HepG2 (cell line): ENCODE measurements at regions not wholly inside any gene's neighbourhood (a gene's known extent, or its start where the extent isn't known, plus 50 kb on each side); places are given as distances from the start of the nearest gene placed in this dataset.

Experiments used
- ATAC-seq: fragments of 200-7000 bp; cut with Tn5 transposase; 3 replicates; pipeline ENCODE4 v1.9.1; 2020; ENCODE audit warnings: mild to moderate bottlenecking, moderate library complexity
- BruUV-seq: library from RNA; stranded (reverse); fragments of 400-500 nt; replicated peaks from 2 replicates; lab custom pipeline; 2021; lab: Mats Ljungman, UMichigan
- CTCF ChIA-PET: fragments of 300-600 bp; formaldehyde crosslinking; extraction: SDS; loops from one replicate; lab custom pipeline; 2021; ENCODE audit warnings: low total read pairs, inconsistent platforms, low intra/inter-chr PET ratio; lab: Yijun Ruan, JAX
- POLR2A ChIA-PET: fragments of 350-600 bp; sonication (Branson Sonifier 250); formaldehyde crosslinking; loops from one replicate; lab custom pipeline; 2020; ENCODE audit warnings: antibody characterized with exemption, inconsistent platforms; lab: Yijun Ruan, JAX
- DNase-seq: peaks from one replicate; pipeline ENCODE4 v3.0.0-alpha.2; 2015; ENCODE audit warnings: low spot score
- FAIRE-seq: peaks from 3 replicates; lab custom pipeline; 2011; peaks lifted over from hg19 to GRCh38; lab: Jason Lieb, UNC
- H2AFZ ChIP-seq: one replicate; pipeline ENCODE4 v1.6.1; 2011; ENCODE audit warnings: low read length, inconsistent platforms
- H3K27ac ChIP-seq: fragments of 300-600 bp; 3 replicates; pipeline ENCODE4 v1.8.0; 2011; ENCODE audit warnings: mixed run types, mild to moderate bottlenecking, mixed read lengths, low read length, inconsistent platforms; ENCODE audit not compliant: insufficient read depth; ENCODE audit errors: extremely low read length
- H3K27me3 ChIP-seq, 2 experiments: fragments of 200-600 bp in 1 of 2; 2 replicates in 1 of 2; 3 replicates in 1 of 2; pipeline versions ENCODE4 v1.6.0 to v1.8.0; 2011; ENCODE audit warnings: low read length in 2 of 2, mild to moderate bottlenecking in 2 of 2, moderate library complexity in 2 of 2, inconsistent platforms in 1 of 2; ENCODE audit not compliant: insufficient read depth in 2 of 2, control insufficient read depth in 1 of 2
- H3K36me3 ChIP-seq, 2 experiments: fragments of 200-600 bp in 1 of 2; replicated peaks in 1 of 2; 2 replicates in 1 of 2; 3 replicates in 1 of 2; pipeline versions ENCODE4 v1.5.1 to v1.8.0; 2011; ENCODE audit warnings: low read length in 2 of 2, inconsistent platforms in 1 of 2; ENCODE audit not compliant: insufficient read depth in 2 of 2, control insufficient read depth in 1 of 2
- H3K4me1 ChIP-seq: 2 replicates; pipeline ENCODE4 v1.5.1; 2012; ENCODE audit warnings: low read length, inconsistent platforms; ENCODE audit not compliant: insufficient read depth
- H3K4me2 ChIP-seq: 2 replicates; pipeline ENCODE4 v1.6.0; 2011; ENCODE audit warnings: low read depth, low read length, inconsistent platforms
- H3K4me3 ChIP-seq, 3 experiments: fragments of 200-600 bp in 1 of 3; sonication (generic), shearing (Covaris generic) in 1 of 3; replicated peaks in 1 of 3; 2 replicates each; pipeline ENCODE4 v1.5.1; 2011 to 2016; ENCODE audit warnings: low read length in 3 of 3, inconsistent platforms in 2 of 3, low read depth in 2 of 3, mild to moderate bottlenecking in 2 of 3, control low read depth in 1 of 3, mixed read lengths in 1 of 3; ENCODE audit not compliant: insufficient read depth in 1 of 3
- H3K79me2 ChIP-seq: one replicate; pipeline ENCODE4 v1.6.1; 2011; ENCODE audit warnings: low read length, inconsistent platforms; ENCODE audit not compliant: insufficient read depth
- H3K9ac ChIP-seq: 2 replicates; pipeline ENCODE4 v1.6.0; 2011; ENCODE audit warnings: mild to moderate bottlenecking, low read depth, low read length, inconsistent platforms; ENCODE audit not compliant: insufficient read depth
- H3K9me3 ChIP-seq: 2 replicates; pipeline ENCODE4 v1.5.1; 2012; ENCODE audit warnings: mild to moderate bottlenecking, low read length
- H4K20me1 ChIP-seq: 2 replicates; pipeline ENCODE4 v1.6.0; 2011; ENCODE audit warnings: inconsistent platforms, mild to moderate bottlenecking, low read length, moderate library complexity; ENCODE audit not compliant: insufficient read depth
- FOXM1 ChIP-seq: sonication (generic); formaldehyde crosslinking; IDR thresholded peaks from 2 replicates; pipeline ENCODE4 v1.5.0; 2020; ENCODE audit warnings: missing genetic modification reagents
- MAFF ChIP-seq: IDR thresholded peaks from 2 replicates; pipeline ENCODE4 v1.6.1; 2011; ENCODE audit warnings: low read depth, low read length, improper control_type of control experiment
- MATR3 ChIP-seq: sonication (generic); formaldehyde crosslinking; IDR thresholded peaks from 2 replicates; pipeline ENCODE4 v1.4.0; 2020; ENCODE audit warnings: missing genetic modification reagents
- NR2F6 ChIP-seq, 2 experiments: IDR thresholded peaks; 2 replicates each; pipeline ENCODE4 v1.6.1; 2016; ENCODE audit warnings: antibody characterized with exemption in 1 of 2, mild to moderate bottlenecking in 1 of 2
- ZBTB25 ChIP-seq: IDR thresholded peaks from 2 replicates; pipeline ENCODE4 v1.6.1; 2018; ENCODE audit warnings: missing genetic modification reagents
- ZNF839 ChIP-seq: sonication (generic); formaldehyde crosslinking; IDR thresholded peaks from 2 replicates; pipeline ENCODE4 v1.4.0; 2020; ENCODE audit warnings: missing genetic modification reagents, mild to moderate bottlenecking, borderline replicate concordance
- WGBS: methylation state at CpG from one replicate; pipeline ENCODE4 v1.1.6; 2017; ENCODE audit warnings: low lambda C conversion rate; 5-methylcytosine and 5-hydroxymethylcytosine counted together
- in situ Hi-C: cut with HindIII; loops from 2 replicates; pipeline ENCODE4 v1.10.0; 2017; ENCODE audit warnings: low pct_unique_long_range_greater_than_20kb; ENCODE audit not compliant: extremely low pct_ligation_motif_present
- intact Hi-C: fragments of 100-400 bp; cut with micrococcal nuclease; formaldehyde crosslinking; loops from one replicate; pipeline ENCODE4 v1.10.0; 2022; ENCODE audit not compliant: unreplicated experiment
- TF ChIP-seq, protein P1 (sequence below): IDR thresholded peaks from 2 replicates; pipeline ENCODE4 v1.6.1; 2018; ENCODE audit warnings: missing genetic modification reagents, mild to moderate bottlenecking, missing compliant biosample characterization
- TF ChIP-seq, protein P2 (sequence below): sonication (generic); formaldehyde crosslinking; IDR thresholded peaks from 2 replicates; pipeline ENCODE4 v1.4.0; 2020; ENCODE audit warnings: low read depth, mild to moderate bottlenecking, missing genetic modification reagents

- no peaks in the 10 kb centered on the region for H3K9me3 ChIP-seq
- ATAC-seq: no peak
- H2AFZ ChIP-seq: no peak overlapping the region
- FAIRE-seq: no peak
- 4% methylated on average over 1 of the region's 1 CpG for WGBS
- H4K20me1 ChIP-seq: no peaks in the 10 kb centered on the region
- no peaks in the 10 kb centered on the region for H3K27me3 ChIP-seq
- H3K4me2 ChIP-seq: no peak overlapping the region
- no peaks in the 10 kb centered on the region for H3K4me1 ChIP-seq
- DNase-seq: no peak
- no peaks in the 10 kb centered on the region for H3K36me3 ChIP-seq
- ChIA-PET CTCF (no interaction called here), POLR2A (no interaction called here)
- TF ChIP-seq ZBTB25 (no peak), NR2F6 (IDR thresholded peaks at IDR 0.05) (no peak), NR2F6 (CRISPR knock-in tag; IDR thresholded peaks at IDR 0.05) (no peak), MATR3 (CRISPR knock-in tag) (no peak), ZNF839 (CRISPR knock-in tag) (no peak), MAFF (no peak), FOXM1 (CRISPR knock-in tag) (no peak)
- TF ChIP-seq, protein P1, sequence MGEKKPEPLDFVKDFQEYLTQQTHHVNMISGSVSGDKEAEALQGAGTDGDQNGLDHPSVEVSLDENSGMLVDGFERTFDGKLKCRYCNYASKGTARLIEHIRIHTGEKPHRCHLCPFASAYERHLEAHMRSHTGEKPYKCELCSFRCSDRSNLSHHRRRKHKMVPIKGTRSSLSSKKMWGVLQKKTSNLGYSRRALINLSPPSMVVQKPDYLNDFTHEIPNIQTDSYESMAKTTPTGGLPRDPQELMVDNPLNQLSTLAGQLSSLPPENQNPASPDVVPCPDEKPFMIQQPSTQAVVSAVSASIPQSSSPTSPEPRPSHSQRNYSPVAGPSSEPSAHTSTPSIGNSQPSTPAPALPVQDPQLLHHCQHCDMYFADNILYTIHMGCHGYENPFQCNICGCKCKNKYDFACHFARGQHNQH (CRISPR knock-in tag): no peak
- TF ChIP-seq, protein P2, sequence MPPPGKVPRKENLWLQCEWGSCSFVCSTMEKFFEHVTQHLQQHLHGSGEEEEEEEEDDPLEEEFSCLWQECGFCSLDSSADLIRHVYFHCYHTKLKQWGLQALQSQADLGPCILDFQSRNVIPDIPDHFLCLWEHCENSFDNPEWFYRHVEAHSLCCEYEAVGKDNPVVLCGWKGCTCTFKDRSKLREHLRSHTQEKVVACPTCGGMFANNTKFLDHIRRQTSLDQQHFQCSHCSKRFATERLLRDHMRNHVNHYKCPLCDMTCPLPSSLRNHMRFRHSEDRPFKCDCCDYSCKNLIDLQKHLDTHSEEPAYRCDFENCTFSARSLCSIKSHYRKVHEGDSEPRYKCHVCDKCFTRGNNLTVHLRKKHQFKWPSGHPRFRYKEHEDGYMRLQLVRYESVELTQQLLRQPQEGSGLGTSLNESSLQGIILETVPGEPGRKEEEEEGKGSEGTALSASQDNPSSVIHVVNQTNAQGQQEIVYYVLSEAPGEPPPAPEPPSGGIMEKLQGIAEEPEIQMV (CRISPR knock-in tag): no peak
- no peak overlapping the region for H3K9ac ChIP-seq
- H3K79me2 ChIP-seq: no peaks in the 10 kb centered on the region
- no peak overlapping the region for H3K4me3 ChIP-seq
- in situ Hi-C loops: no loop called here
- no peak overlapping the region for H3K27ac ChIP-seq
- no TSS peak for BruUV-seq
- intact Hi-C loops: no loop called here
These were observed 294.6 kb upstream of the MIR17HG start for GRCh38 chr13:91052876-91053275.
